Endothelial cell (in vitro differentiated cells): ENCODE measurements at regions not wholly inside any gene's neighbourhood (a gene's known extent, or its start where the extent isn't known, plus 50 kb on each side); places are given as distances from the start of the nearest gene placed in this dataset.

Source experiments
- DNase-seq: peaks from one replicate; pipeline ENCODE4 v3.0.0; 2021; ENCODE audit warnings: low spot score
- H3K27ac Mint-ChIP-seq: one replicate; pipeline ENCODE4 v1.8.0; 2021; ENCODE audit warnings: mixed read lengths, inconsistent platforms; ENCODE audit not compliant: unreplicated experiment
- H3K27me3 Mint-ChIP-seq: one replicate; pipeline ENCODE4 v1.8.0; 2021; ENCODE audit warnings: mild to moderate bottlenecking, moderate library complexity, mixed read lengths, inconsistent platforms; ENCODE audit not compliant: unreplicated experiment
- H3K36me3 Mint-ChIP-seq: one replicate; pipeline ENCODE4 v1.8.0; 2021; ENCODE audit warnings: mild to moderate bottlenecking, low read depth, mixed read lengths, inconsistent platforms; ENCODE audit not compliant: unreplicated experiment
- H3K4me1 Mint-ChIP-seq: one replicate; pipeline ENCODE4 v1.8.0; 2021; ENCODE audit warnings: mild to moderate bottlenecking, mixed read lengths, inconsistent platforms; ENCODE audit not compliant: unreplicated experiment
- H3K4me3 Mint-ChIP-seq: one replicate; pipeline ENCODE4 v1.8.0; 2021; ENCODE audit warnings: mild to moderate bottlenecking, mixed read lengths, inconsistent platforms; ENCODE audit not compliant: unreplicated experiment
- H3K9me3 Mint-ChIP-seq: one replicate; pipeline ENCODE4 v1.8.0; 2021; ENCODE audit warnings: mixed read lengths, inconsistent platforms; ENCODE audit not compliant: unreplicated experiment
- TF ChIP-seq, protein P1 (sequence below): fragments of 200-600 bp; sonication (generic); IDR thresholded peaks from one replicate; pipeline ENCODE4 v1.5.0; 2021; ENCODE audit warnings: antibody characterized with exemption; ENCODE audit not compliant: unreplicated experiment

- H3K36me3 Mint-ChIP-seq, result peaks cover 4% of the 10 kb centered on the region
- H3K9me3 Mint-ChIP-seq, result no peaks in the 10 kb centered on the region
- H3K4me3 Mint-ChIP-seq, result no peak overlapping the region
- H3K27ac Mint-ChIP-seq, result no peak overlapping the region
- peaks cover 2% of the 10 kb centered on the region for H3K4me1 Mint-ChIP-seq
- TF ChIP-seq, protein P1, sequence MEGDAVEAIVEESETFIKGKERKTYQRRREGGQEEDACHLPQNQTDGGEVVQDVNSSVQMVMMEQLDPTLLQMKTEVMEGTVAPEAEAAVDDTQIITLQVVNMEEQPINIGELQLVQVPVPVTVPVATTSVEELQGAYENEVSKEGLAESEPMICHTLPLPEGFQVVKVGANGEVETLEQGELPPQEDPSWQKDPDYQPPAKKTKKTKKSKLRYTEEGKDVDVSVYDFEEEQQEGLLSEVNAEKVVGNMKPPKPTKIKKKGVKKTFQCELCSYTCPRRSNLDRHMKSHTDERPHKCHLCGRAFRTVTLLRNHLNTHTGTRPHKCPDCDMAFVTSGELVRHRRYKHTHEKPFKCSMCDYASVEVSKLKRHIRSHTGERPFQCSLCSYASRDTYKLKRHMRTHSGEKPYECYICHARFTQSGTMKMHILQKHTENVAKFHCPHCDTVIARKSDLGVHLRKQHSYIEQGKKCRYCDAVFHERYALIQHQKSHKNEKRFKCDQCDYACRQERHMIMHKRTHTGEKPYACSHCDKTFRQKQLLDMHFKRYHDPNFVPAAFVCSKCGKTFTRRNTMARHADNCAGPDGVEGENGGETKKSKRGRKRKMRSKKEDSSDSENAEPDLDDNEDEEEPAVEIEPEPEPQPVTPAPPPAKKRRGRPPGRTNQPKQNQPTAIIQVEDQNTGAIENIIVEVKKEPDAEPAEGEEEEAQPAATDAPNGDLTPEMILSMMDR, result no peak
- peaks cover 7% of the 10 kb centered on the region for H3K27me3 Mint-ChIP-seq
- DNase-seq, result no peak
Observed at GRCh38 chr9:93813221-93814076, 141.7 kb downstream of the BARX1 start.

GRCh38 chr9:93812410-93812668 lies 142.8 kb downstream of the BARX1 start:
- Mint-ChIP-seq H3K36me3 (peaks cover 4% of the 10 kb centered on the region), H3K27me3 (peaks cover 7% of the 10 kb centered on the region), H3K4me1 (peaks cover 2% of the 10 kb centered on the region), H3K27ac (no peak overlapping the region), H3K4me3 (no peak overlapping the region), H3K9me3 (no peaks in the 10 kb centered on the region)
- no peak for DNase-seq
- TF ChIP-seq, protein P1, result no peak

DNA sequence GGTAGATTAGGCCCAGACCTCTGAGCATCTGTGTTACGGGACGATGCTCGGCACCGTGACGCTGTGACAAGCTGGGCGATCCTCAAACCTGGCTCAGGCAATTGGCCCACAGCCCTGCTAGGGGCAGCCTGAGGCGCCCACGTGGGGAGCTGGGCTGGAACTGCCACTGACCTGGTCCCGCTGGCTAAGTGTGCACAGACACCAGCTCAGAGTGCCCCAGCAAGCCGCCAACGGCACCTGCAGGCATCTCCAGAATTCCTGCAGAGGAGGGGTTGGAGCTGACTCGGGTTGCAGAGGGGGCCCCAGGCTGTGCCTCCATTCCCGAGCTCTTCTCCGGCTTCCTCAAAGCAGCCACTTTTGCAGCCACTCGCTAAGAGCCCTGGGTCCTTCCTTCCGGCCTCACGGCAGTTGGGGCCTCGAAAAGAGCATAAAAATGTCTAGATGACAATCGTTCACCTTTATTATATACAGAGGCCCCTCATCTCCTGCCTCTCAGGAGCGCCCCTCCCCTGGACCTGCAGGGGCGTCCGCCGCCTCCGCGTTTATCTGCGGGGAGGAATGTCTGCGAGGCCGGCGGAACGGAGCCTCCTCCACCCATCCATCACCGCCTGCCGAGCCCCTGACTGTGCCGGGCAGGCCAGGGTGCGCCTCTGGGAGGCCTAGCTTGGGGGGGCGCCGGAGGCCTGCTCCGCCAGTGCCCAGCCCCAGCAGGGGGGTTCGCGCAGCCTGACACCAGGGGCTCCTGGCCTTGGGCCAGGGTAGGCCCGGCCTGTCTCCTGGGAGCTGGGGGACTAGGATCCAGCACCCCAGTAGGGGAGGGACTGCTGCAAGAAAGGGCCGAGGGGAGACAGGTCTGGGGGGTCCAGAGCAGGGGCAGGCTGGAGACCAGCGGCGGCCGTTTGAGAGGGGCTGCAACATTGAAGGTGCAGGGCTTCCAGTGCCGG lies 144.9 kb downstream of the BARX1 start:
- Mint-ChIP-seq H3K9me3 (no peaks in the 10 kb centered on the region), H3K27ac (no peak overlapping the region), H3K36me3 (peaks cover 4% of the 10 kb centered on the region), H3K4me3 (no peak overlapping the region), H3K4me1 (peaks cover 2% of the 10 kb centered on the region), H3K27me3 (peaks cover 4% of the 10 kb centered on the region)
- DNase-seq, result no peak
- TF ChIP-seq, protein P1, result no peak

DNA sequence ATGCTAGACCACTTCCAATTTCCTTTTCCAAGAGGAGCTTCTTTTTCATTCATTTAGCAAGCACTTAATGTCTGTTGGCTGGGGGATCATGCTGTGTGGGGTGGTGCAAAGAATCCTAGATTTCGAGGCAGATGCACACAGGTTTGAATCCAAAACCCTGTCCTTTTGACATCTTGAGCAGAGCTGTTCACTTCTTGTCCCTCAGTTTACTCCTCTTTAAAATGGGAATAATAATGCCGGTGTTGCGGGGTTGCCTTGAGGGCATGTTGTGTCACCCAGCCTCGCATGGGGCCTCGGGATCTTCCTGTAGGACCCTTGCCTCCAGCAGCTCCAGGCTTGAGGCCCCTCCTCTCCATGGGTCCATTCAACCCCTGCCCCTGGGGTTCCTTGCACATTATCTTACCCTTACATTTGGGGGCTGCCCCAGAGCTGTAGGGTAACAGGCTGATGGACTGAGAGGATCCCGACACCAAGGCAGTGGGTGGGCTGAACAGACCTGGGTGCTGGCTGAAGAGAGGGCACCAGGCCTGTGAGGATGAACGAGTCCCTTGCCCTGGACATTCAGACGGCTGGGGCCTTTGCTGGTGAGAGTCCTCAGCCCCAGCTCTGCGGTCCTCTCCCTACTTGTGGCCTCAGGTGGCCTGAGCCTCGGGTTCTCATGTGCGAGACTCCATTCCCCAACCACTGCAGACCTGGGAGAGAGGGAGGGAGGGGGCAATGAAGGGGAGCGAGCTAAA lies 145.8 kb downstream of the BARX1 start:
- Mint-ChIP-seq H3K9me3 (no peaks in the 10 kb centered on the region), H3K4me3 (no peak overlapping the region), H3K27me3 (no peaks in the 10 kb centered on the region), H3K4me1 (no peaks in the 10 kb centered on the region), H3K27ac (no peak overlapping the region), H3K36me3 (no peaks in the 10 kb centered on the region)
- TF ChIP-seq, protein P1, result no peak
- DNase-seq, result no peak
